Activated T-helper 1 cell treated with anti-CD3 and anti-CD28 coated beads, Interleukin-12 subunit alpha, Interleukin-12 subunit beta, Interleukin-2, Interleukin-4 antibody, amounts not matched to agents 30 ng/mL and 10 ng/mL and 1 ng/mL, durations not matched to agents 14 hours and 24 hours and 36 hours (primary cell): ENCODE measurements at regions not wholly inside any gene's neighbourhood (a gene's known extent, or its start where the extent isn't known, plus 50 kb on each side); places are given as distances from the start of the nearest gene placed in this dataset.

Source experiments
- DNase-seq: peaks from one replicate; pipeline ENCODE4 v3.0.0; 2021; ENCODE audit warnings: low spot score
- H3K27ac Mint-ChIP-seq: one replicate; pipeline ENCODE4 v1.8.0; 2021; ENCODE audit warnings: mild to moderate bottlenecking, mixed read lengths
- H3K27me3 Mint-ChIP-seq: one replicate; pipeline ENCODE4 v1.8.0; 2022; ENCODE audit warnings: mild to moderate bottlenecking, moderate library complexity, mixed read lengths; ENCODE audit not compliant: insufficient read depth
- H3K36me3 Mint-ChIP-seq: one replicate; pipeline ENCODE4 v1.8.0; 2021; ENCODE audit warnings: low read depth, mixed read lengths
- H3K4me1 Mint-ChIP-seq: one replicate; pipeline ENCODE4 v1.8.0; 2021; ENCODE audit warnings: low read depth, mixed read lengths
- H3K4me3 Mint-ChIP-seq: one replicate; pipeline ENCODE4 v1.8.0; 2021; ENCODE audit warnings: mild to moderate bottlenecking, moderate library complexity, mixed read lengths
- H3K9me3 Mint-ChIP-seq: one replicate; pipeline ENCODE4 v1.8.0; 2021; ENCODE audit warnings: mixed read lengths
- intact Hi-C: fragments of 100-400 bp; cut with micrococcal nuclease; formaldehyde crosslinking; loops from one replicate; pipeline ENCODE4 v1.15.1; 2024

DNA sequence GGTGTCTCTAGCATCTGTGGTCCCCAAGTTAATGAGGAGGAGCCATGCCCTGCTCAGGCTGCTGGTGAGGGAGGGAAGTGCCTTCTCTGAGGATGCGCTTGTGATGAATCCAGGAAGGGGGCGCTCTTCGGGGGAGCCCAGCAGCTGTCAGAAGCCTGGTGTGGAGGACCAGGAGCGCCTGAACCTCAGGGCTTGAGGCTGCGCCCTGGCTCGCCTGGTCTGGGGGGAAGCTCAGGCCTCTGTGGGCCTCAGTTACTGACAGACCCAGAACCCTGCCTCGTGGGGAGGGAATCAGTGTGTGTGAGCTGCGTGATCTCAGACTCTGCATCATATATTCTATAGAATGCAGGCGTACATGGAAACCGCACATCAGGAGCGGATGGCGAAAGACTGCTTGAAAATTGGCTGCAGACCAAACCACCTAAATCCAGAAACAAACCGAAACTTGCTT, 126.1 kb downstream of the SEC14L1 start:
- peaks cover 5% of the 10 kb centered on the region for H3K27me3 Mint-ChIP-seq
- H3K4me1 Mint-ChIP-seq: no peaks in the 10 kb centered on the region
- no peaks in the 10 kb centered on the region for H3K36me3 Mint-ChIP-seq
- H3K27ac Mint-ChIP-seq: no peak overlapping the region
- intact Hi-C loops: no loop called here
- no peak overlapping the region for H3K4me3 Mint-ChIP-seq
- no peaks in the 10 kb centered on the region for H3K9me3 Mint-ChIP-seq
- no peak for DNase-seq

DNA sequence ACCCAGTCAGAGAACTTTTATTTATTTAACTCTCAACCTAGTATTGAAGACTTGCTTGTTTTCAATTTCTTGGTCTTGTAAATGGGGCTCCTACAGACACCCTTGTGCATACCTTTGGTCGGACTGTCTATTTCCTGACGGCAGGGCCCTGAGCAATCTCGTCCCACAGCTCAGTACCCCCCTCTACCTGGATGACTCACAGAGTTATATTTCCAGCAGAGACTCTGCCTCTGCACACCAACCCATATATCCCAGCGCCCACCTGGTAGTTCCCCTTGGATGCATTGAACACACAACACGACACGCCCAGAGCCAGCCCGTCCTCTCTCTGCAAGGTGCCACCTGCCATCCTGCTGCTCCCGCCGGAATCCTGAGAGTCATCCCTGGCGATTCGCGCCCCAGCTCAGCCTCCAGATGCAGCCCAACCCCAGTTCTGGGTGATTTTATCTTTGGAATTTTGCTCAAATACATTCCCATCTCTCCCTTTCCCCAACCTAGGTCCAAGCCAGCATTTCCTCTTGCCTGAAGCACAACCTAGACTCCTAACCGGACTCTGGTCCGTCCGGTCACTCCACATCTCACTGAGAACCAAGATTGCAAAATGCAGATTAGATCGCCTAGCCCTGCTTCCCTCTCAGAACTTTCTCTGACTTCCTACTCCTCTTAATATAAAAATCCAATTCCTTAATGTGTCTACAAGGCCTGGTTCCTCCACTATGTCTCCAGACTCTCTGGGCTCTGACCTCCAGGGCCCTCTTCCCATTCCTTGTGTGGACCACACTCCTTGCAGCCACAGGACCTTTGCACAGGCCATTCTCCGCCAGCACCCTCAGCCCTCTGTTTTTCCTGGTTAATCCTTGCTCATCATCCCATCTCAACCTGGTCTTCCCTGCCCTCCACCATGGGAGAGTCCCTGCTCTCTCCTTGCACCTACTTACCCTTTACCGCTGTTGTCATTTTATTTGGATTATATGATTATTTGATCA, 129.2 kb downstream of the SEC14L1 start:
- no peaks in the 10 kb centered on the region for H3K4me1 Mint-ChIP-seq

GRCh38 chr17:77271411-77271810, 130.6 kb downstream of the SEC14L1 start:
- peaks cover 3% of the 10 kb centered on the region for H3K27me3 Mint-ChIP-seq
- DNase-seq: no peak
- no peak overlapping the region for H3K27ac Mint-ChIP-seq
- H3K9me3 Mint-ChIP-seq: no peaks in the 10 kb centered on the region
- no peaks in the 10 kb centered on the region for H3K36me3 Mint-ChIP-seq
- intact Hi-C loops: no loop called here
- H3K4me3 Mint-ChIP-seq: no peak overlapping the region
- no peaks in the 10 kb centered on the region for H3K4me1 Mint-ChIP-seq

More for the DNA sequence above, 129.2 kb downstream of the SEC14L1 start:
- Mint-ChIP-seq H3K4me3 (no peak overlapping the region), H3K27me3 (peaks cover 3% of the 10 kb centered on the region), H3K27ac (no peak overlapping the region), H3K36me3 (no peaks in the 10 kb centered on the region), H3K9me3 (no peaks in the 10 kb centered on the region)
- no peak for DNase-seq
- intact Hi-C loops: no loop called here

DNA sequence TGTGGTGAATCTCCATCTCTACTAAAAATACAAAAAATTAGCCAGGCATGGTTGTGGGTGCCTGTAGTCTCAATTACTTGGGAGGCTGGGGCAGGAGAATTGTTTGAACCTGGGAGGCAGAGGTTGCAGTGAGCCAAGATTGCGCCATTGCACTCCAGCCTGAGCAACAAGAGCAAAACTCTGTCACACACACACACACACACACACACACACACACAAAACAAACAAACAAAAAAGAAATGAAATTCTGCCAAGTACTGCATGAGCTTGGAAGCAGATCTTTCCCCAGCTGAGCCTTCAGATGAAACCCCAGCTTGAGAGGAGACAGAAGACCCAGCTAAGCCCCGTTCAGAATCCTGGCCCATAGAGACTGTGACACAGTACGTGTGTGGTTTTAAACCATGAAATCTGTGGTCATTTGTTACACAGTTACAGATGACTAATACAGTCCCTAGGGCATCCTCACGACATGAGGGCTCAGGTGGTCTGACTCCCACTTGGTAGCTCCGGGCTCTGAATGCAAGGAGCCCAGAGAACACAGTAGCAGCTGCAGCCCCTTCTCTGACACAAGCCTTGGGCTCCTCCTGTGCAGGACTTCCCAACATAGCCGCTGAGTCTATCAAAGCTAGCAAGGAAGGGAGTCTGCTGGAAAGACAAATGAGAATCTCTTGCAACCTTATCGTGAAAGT, 132.8 kb downstream of the SEC14L1 start:
- H3K36me3 Mint-ChIP-seq: no peaks in the 10 kb centered on the region
- no peak overlapping the region for H3K4me3 Mint-ChIP-seq
- H3K9me3 Mint-ChIP-seq: no peaks in the 10 kb centered on the region
- H3K27ac Mint-ChIP-seq: no peak overlapping the region
- DNase-seq: no peak
- H3K27me3 Mint-ChIP-seq: peaks cover 3% of the 10 kb centered on the region
- intact Hi-C loops: no loop called here
- no peaks in the 10 kb centered on the region for H3K4me1 Mint-ChIP-seq

DNA sequence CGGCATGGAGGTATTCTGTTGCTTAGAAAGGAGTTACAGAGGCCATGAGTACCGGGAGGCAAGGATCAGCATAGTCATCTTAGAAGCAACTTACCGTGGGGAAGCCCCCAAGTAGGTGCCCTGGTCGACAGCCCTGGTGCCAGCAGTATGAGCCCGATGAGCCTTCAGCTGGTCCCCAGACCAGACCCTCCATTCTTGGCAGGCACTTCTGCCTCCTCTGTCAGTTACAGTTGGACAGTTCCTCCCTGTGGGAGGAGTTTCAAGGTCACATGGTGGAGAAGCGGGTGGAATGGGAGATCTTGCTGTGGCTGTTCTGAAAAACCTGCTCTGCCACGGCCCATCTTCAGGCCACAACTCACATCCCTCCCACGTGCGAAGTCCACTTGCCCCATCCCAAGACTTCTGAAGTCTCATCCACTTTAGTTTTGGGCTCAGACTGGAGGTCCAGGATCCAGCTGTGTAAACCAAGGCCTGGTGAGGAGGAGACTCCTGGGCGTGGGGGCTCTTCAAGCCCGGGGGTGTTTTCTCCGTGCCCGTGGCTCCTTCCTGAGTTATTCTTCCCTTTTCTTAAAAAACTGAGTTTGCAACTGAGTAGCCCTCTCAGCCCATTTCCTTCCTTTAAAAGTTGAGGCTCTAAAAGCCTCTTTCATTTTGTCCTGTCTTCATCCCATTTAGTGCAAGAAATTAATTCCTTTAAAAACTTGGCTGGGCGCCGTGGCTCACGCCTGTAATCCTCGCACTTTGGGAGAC, 133.5 kb downstream of the SEC14L1 start:
- Mint-ChIP-seq H3K27me3 (peaks cover 4% of the 10 kb centered on the region), H3K4me3 (no peak overlapping the region), H3K4me1 (no peaks in the 10 kb centered on the region), H3K27ac (no peak overlapping the region), H3K36me3 (no peaks in the 10 kb centered on the region), H3K9me3 (no peaks in the 10 kb centered on the region)
- intact Hi-C loops: no loop called here
- no peak for DNase-seq

GRCh38 chr17:77279448-77280303, 138.9 kb downstream of the SEC14L1 start:
- peak overlapping the region; percentile 73 for H3K27ac Mint-ChIP-seq
- H3K4me3 Mint-ChIP-seq: peak overlapping the region; percentile 79
- intact Hi-C loops: no loop called here
- peaks cover 32% of the 10 kb centered on the region for H3K27me3 Mint-ChIP-seq
- no peak for DNase-seq
- H3K9me3 Mint-ChIP-seq: no peaks in the 10 kb centered on the region
- H3K36me3 Mint-ChIP-seq: no peaks in the 10 kb centered on the region
- peaks cover 19% of the 10 kb centered on the region for H3K4me1 Mint-ChIP-seq

DNA sequence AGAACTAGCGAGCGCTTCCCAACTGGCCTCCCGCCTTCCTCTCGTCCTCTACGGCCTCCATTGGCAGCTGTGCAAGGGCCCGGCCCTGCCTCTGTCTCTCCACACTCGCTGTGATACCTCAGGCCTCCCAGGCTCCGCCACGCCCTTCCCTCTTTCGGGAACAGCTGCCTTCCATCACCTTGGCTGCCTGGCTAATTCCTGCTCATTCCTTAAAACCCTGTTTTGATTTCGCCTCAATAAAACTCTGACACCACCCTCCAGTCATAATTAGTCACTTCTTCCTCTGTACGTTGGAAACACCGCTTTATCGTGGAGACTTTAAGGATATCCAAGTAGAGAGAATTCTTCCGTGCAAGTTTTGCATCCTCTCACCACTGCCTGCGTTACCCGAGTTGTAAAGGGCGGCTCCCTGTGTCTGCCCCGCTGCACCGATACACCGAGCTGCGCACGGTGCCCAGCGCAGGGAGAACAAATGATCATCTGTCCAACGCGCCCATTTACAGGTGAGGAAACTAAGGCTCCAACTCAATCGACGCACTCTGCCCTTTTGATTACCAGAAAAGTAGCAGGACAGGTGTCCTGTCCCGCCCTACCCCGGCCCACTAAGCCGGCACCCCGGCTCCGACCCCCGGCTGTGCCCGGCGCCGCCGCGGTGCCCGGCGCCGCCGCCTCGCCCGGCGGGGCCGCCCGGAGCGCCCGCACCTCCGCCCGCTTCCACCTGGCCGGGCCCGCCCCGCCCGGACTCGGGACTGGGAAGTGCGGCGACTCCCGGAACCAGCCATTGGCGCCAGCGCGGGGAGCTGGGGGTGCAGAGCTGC, 139.7 kb downstream of the SEC14L1 start:
- H3K9me3 Mint-ChIP-seq: no peaks in the 10 kb centered on the region
- H3K4me1 Mint-ChIP-seq: peaks cover 19% of the 10 kb centered on the region
- H3K36me3 Mint-ChIP-seq: no peaks in the 10 kb centered on the region
- H3K4me3 Mint-ChIP-seq: peak overlapping the region; percentile 79
- intact Hi-C loops: no loop called here
- peak overlapping the region; percentile 73 for H3K27ac Mint-ChIP-seq
- peaks cover 32% of the 10 kb centered on the region for H3K27me3 Mint-ChIP-seq
- peak; percentile 56 for DNase-seq

DNA sequence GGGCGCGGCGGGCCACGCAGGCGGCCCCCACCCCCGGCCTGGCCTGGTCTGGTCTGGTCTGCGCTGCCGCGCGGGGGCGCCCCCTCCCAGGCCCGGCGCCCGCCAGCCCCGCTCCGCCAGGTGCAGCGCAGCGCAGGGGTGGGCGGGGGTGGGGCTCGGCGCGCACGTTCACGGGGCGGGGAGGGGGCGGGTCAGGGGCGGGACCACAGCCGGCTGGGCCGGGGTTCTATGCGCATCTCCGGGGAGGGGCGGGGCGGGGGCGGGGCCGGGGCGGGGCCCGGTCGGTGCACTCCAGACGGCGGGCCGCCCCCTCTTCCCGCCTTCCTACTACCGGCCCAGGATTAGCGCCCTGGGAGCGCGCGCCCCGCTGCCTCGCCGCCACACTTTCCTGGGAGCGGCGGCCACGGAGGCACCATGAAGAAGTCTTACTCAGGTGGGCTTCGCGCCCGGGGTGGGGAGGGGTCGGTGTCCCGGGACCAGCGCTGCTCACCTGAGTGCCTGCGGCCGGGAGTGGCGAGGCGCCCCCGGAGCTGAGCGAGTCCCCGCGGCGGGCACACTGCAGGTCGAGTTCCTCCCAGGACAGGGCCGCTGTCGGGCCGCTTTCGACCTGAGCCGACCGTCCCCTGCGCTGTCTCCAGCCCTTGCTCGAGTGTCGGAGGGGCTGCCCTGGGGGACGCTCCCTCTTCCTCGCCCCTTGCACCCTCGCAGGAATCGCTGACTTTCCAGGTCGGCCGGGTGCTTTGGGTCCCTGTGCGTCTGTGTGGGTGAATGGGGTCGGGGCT, 140.5 kb downstream of the SEC14L1 start:
- no peaks in the 10 kb centered on the region for H3K36me3 Mint-ChIP-seq
- peak overlapping the region; percentile 67 for H3K27ac Mint-ChIP-seq
- H3K9me3 Mint-ChIP-seq: no peaks in the 10 kb centered on the region
- H3K4me1 Mint-ChIP-seq: peaks cover 19% of the 10 kb centered on the region
- intact Hi-C loops: no loop called here
- peak overlapping the region; percentile 60 for H3K4me3 Mint-ChIP-seq
- H3K27me3 Mint-ChIP-seq: peaks cover 32% of the 10 kb centered on the region
- DNase-seq: peak; percentile 31

- intact Hi-C loops: no loop called here
- Mint-ChIP-seq H3K27me3 (peaks cover 32% of the 10 kb centered on the region), H3K9me3 (no peaks in the 10 kb centered on the region), H3K4me1 (peaks cover 19% of the 10 kb centered on the region), H3K36me3 (no peaks in the 10 kb centered on the region), H3K27ac (peak overlapping the region; percentile 67), H3K4me3 (peak overlapping the region; percentile 60)
- no peak for DNase-seq
Measured at GRCh38 chr17:77281904-77282367, 141.2 kb downstream of the SEC14L1 start.

GRCh38 chr17:77282524-77283515, 142.1 kb downstream of the SEC14L1 start:
- H3K27ac Mint-ChIP-seq: peak overlapping the region; percentile 67
- intact Hi-C loops: no loop called here
- H3K27me3 Mint-ChIP-seq: peaks cover 32% of the 10 kb centered on the region
- no peaks in the 10 kb centered on the region for H3K36me3 Mint-ChIP-seq
- DNase-seq: no peak
- H3K9me3 Mint-ChIP-seq: no peaks in the 10 kb centered on the region
- H3K4me3 Mint-ChIP-seq: peak overlapping the region; percentile 60
- H3K4me1 Mint-ChIP-seq: peaks cover 19% of the 10 kb centered on the region
